ENCODE measurements at regions not wholly inside any gene's neighbourhood (a gene's known extent, or its start where the extent isn't known, plus 50 kb on each side); places are given as distances from the start of the nearest gene placed in this dataset.

- no peak overlapping the region for H3K4me3 Mint-ChIP-seq (ENCODE audit: unreplicated experiment)
Observed at GRCh38 chr2:62415019-62415431, 91.0 kb downstream of the TMEM17 start.

GRCh38 chr2:62413116-62413663 is 92.8 kb downstream of the TMEM17 start:
- H3K27ac Mint-ChIP-seq (ENCODE audit: unreplicated experiment), result no peak overlapping the region
- no peak for DNase-seq (ENCODE audit: extremely low spot score, unreplicated experiment)
- no peaks in the 10 kb centered on the region for H3K9me3 Mint-ChIP-seq (ENCODE audit: unreplicated experiment)
- peaks cover 28% of the 10 kb centered on the region for H3K4me1 Mint-ChIP-seq (ENCODE audit: unreplicated experiment)
- H3K27me3 Mint-ChIP-seq (ENCODE audit: unreplicated experiment), result peaks cover 10% of the 10 kb centered on the region
- no peaks in the 10 kb centered on the region for H3K36me3 Mint-ChIP-seq (ENCODE audit: unreplicated experiment)
- H3K4me3 Mint-ChIP-seq (ENCODE audit: unreplicated experiment), result no peak overlapping the region
- TF ChIP-seq, protein P1, sequence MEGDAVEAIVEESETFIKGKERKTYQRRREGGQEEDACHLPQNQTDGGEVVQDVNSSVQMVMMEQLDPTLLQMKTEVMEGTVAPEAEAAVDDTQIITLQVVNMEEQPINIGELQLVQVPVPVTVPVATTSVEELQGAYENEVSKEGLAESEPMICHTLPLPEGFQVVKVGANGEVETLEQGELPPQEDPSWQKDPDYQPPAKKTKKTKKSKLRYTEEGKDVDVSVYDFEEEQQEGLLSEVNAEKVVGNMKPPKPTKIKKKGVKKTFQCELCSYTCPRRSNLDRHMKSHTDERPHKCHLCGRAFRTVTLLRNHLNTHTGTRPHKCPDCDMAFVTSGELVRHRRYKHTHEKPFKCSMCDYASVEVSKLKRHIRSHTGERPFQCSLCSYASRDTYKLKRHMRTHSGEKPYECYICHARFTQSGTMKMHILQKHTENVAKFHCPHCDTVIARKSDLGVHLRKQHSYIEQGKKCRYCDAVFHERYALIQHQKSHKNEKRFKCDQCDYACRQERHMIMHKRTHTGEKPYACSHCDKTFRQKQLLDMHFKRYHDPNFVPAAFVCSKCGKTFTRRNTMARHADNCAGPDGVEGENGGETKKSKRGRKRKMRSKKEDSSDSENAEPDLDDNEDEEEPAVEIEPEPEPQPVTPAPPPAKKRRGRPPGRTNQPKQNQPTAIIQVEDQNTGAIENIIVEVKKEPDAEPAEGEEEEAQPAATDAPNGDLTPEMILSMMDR (IDR thresholded peaks at IDR 0.05), result no peak

More at GRCh38 chr2:62415019-62415431, 91.0 kb downstream of the TMEM17 start:
- peak; percentile 40 for DNase-seq (ENCODE audit: extremely low spot score, unreplicated experiment)
- H3K36me3 Mint-ChIP-seq (ENCODE audit: unreplicated experiment), result no peaks in the 10 kb centered on the region
- peaks cover 26% of the 10 kb centered on the region for H3K4me1 Mint-ChIP-seq (ENCODE audit: unreplicated experiment)
- peaks cover 8% of the 10 kb centered on the region for H3K9me3 Mint-ChIP-seq (ENCODE audit: unreplicated experiment)
- H3K27me3 Mint-ChIP-seq (ENCODE audit: unreplicated experiment), result peaks cover 15% of the 10 kb centered on the region
- TF ChIP-seq, protein P1 (IDR thresholded peaks at IDR 0.05), result no peak
- no peak overlapping the region for H3K27ac Mint-ChIP-seq (ENCODE audit: unreplicated experiment)

GRCh38 chr2:62412347-62412742 is 93.7 kb downstream of the TMEM17 start:
- Mint-ChIP-seq H3K4me3 (ENCODE audit: unreplicated experiment) (no peak overlapping the region), H3K36me3 (ENCODE audit: unreplicated experiment) (no peaks in the 10 kb centered on the region), H3K9me3 (ENCODE audit: unreplicated experiment) (no peaks in the 10 kb centered on the region), H3K27ac (ENCODE audit: unreplicated experiment) (peak overlapping the region; percentile 38), H3K27me3 (ENCODE audit: unreplicated experiment) (peaks cover 14% of the 10 kb centered on the region), H3K4me1 (ENCODE audit: unreplicated experiment) (peaks cover 25% of the 10 kb centered on the region)
- TF ChIP-seq, protein P1 (IDR thresholded peaks at IDR 0.05), result peak; percentile 40
- DNase-seq (ENCODE audit: extremely low spot score, unreplicated experiment), result no peak

- Mint-ChIP-seq H3K36me3 (ENCODE audit: unreplicated experiment) (no peaks in the 10 kb centered on the region), H3K4me3 (ENCODE audit: unreplicated experiment) (peak overlapping the region; percentile 78), H3K4me1 (ENCODE audit: unreplicated experiment) (peaks cover 30% of the 10 kb centered on the region), H3K9me3 (ENCODE audit: unreplicated experiment) (no peaks in the 10 kb centered on the region), H3K27me3 (ENCODE audit: unreplicated experiment) (peaks cover 14% of the 10 kb centered on the region), H3K27ac (ENCODE audit: unreplicated experiment) (peak overlapping the region; percentile 99)
- no peak for DNase-seq (ENCODE audit: extremely low spot score, unreplicated experiment)
- TF ChIP-seq, protein P1 (IDR thresholded peaks at IDR 0.05), result no peak
Observed at GRCh38 chr2:62410926-62411456, 95.0 kb downstream of the TMEM17 start.

- peak; percentile 67 for DNase-seq (ENCODE audit: extremely low spot score, unreplicated experiment)
- Mint-ChIP-seq H3K27ac (ENCODE audit: unreplicated experiment) (no peak overlapping the region), H3K9me3 (ENCODE audit: unreplicated experiment) (no peaks in the 10 kb centered on the region)
Observed at GRCh38 chr2:62410015-62410453, 96.0 kb downstream of the TMEM17 start.

More at GRCh38 chr2:62410015-62410453, 96.0 kb downstream of the TMEM17 start:
- TF ChIP-seq, protein P1 (IDR thresholded peaks at IDR 0.05), result peak; percentile 50
- H3K36me3 Mint-ChIP-seq (ENCODE audit: unreplicated experiment), result no peaks in the 10 kb centered on the region
- H3K4me1 Mint-ChIP-seq (ENCODE audit: unreplicated experiment), result peaks cover 30% of the 10 kb centered on the region
- no peak overlapping the region for H3K4me3 Mint-ChIP-seq (ENCODE audit: unreplicated experiment)
- peaks cover 10% of the 10 kb centered on the region for H3K27me3 Mint-ChIP-seq (ENCODE audit: unreplicated experiment)
